ENCODE measurements at regions not wholly inside any gene's neighbourhood (a gene's known extent, or its start where the extent isn't known, plus 50 kb on each side); places are given as distances from the start of the nearest gene placed in this dataset.

- TF ChIP-seq POLR2AphosphoS5 (IDR thresholded peaks at IDR 0.05; ENCODE audit: borderline replicate concordance, low read depth, low read length) (no peak), EZH2 (IDR thresholded peaks at IDR 0.05) (no peak)
Observed at GRCh38 chr9:105176194-105176593, 68.3 kb upstream of the SLC44A1 start.

Data from SK-N-MC (cell line).